ENCODE measurements at regions not wholly inside any gene's neighbourhood (a gene's known extent, or its start where the extent isn't known, plus 50 kb on each side); places are given as distances from the start of the nearest gene placed in this dataset.

GRCh38 chr1:149846593-149847466 is 52.5 kb upstream of the BOLA1 start (continued):
- no peak for TF ChIP-seq SIX5 (IDR thresholded peaks at IDR 0.05; ENCODE audit: borderline replicate concordance in 1 of 2, insufficient read depth in 1 of 2, low read depth in 1 of 2, low read length in 2 of 2)
- TF ChIP-seq CEBPB (tag; IDR thresholded peaks at IDR 0.05) = no peak
- TF ChIP-seq ZNF512 (tag; IDR thresholded peaks at IDR 0.05) = no peak
- no peak for TF ChIP-seq ILF3 (IDR thresholded peaks at IDR 0.05; ENCODE audit: borderline replicate concordance)
- no peak for TF ChIP-seq ZNF354B (CRISPR knock-in tag; IDR thresholded peaks at IDR 0.05)
- TF ChIP-seq ZNF609 (CRISPR knock-in tag; IDR thresholded peaks at IDR 0.05; ENCODE audit: borderline replicate concordance) = no peak
- no peak for TF ChIP-seq CTCF (IDR thresholded peaks at IDR 0.05 in 2 of 3, conservative IDR thresholded peaks at IDR 0.05 in 1 of 3; ENCODE audit: insufficient read depth in 2 of 3, low read depth in 1 of 3, low read length in 3 of 3)
- TF ChIP-seq NFIX (CRISPR knock-in tag; IDR thresholded peaks at IDR 0.05; ENCODE audit: low read depth) = no peak
- no peak for TF ChIP-seq RREB1 (CRISPR knock-in tag; IDR thresholded peaks at IDR 0.05)
- no peak for TF ChIP-seq TRIM28 (IDR thresholded peaks at IDR 0.05)
